ENCODE measurements at regions not wholly inside any gene's neighbourhood (a gene's known extent, or its start where the extent isn't known, plus 50 kb on each side); places are given as distances from the start of the nearest gene placed in this dataset.

DNA sequence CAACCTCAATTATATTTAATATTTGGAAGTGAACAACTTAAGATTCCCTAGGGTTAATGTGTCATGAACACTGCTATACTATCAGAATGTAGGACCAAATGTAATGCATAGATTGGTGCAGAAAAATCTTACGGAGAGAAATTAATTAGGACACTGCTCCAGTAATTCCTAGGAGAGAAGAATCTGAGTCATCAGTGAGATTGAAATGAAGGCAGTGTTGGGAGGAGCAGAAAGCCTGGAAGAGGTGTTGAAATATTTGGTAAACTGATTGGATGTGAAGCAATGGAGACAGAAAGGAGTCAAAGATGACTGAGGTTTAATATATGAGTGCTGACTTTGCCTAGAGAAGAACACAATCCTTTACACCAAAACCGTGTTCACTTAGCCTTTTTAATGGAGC is 836.0 kb downstream of the FAM181B start:
- TF ChIP-seq, protein P1, sequence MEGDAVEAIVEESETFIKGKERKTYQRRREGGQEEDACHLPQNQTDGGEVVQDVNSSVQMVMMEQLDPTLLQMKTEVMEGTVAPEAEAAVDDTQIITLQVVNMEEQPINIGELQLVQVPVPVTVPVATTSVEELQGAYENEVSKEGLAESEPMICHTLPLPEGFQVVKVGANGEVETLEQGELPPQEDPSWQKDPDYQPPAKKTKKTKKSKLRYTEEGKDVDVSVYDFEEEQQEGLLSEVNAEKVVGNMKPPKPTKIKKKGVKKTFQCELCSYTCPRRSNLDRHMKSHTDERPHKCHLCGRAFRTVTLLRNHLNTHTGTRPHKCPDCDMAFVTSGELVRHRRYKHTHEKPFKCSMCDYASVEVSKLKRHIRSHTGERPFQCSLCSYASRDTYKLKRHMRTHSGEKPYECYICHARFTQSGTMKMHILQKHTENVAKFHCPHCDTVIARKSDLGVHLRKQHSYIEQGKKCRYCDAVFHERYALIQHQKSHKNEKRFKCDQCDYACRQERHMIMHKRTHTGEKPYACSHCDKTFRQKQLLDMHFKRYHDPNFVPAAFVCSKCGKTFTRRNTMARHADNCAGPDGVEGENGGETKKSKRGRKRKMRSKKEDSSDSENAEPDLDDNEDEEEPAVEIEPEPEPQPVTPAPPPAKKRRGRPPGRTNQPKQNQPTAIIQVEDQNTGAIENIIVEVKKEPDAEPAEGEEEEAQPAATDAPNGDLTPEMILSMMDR (IDR thresholded peaks at IDR 0.05), result no peak
- no peak for TF ChIP-seq POLR2A (IDR thresholded peaks at IDR 0.05)

All from adrenal gland (tissue), 5 donors.